Trophoblast cell (in vitro differentiated cells and primary cell): ENCODE measurements at regions not wholly inside any gene's neighbourhood (a gene's known extent, or its start where the extent isn't known, plus 50 kb on each side); places are given as distances from the start of the nearest gene placed in this dataset.

ENCODE experiments used
- DNase-seq, 2 donors: peaks; one replicate each; pipeline ENCODE4 v3.0.0-alpha.2; 2016
- H2AFZ ChIP-seq: 2 replicates; pipeline ENCODE4 v1.6.1; 2013; ENCODE audit warnings: low read length, moderate library complexity, mild to moderate bottlenecking; ENCODE audit not compliant: insufficient read depth, poor library complexity
- H2AK5ac ChIP-seq: 2 replicates; pipeline ENCODE4 v1.6.1; 2013; ENCODE audit warnings: mild to moderate bottlenecking, low read length
- H2BK120ac ChIP-seq: 2 replicates; pipeline ENCODE4 v1.6.1; 2013; ENCODE audit warnings: low read length, mild to moderate bottlenecking, moderate library complexity; ENCODE audit not compliant: insufficient read depth, poor library complexity
- H2BK12ac ChIP-seq: 2 replicates; pipeline ENCODE4 v1.6.1; 2013; ENCODE audit warnings: mild to moderate bottlenecking, low read length, moderate library complexity
- H2BK5ac ChIP-seq: 2 replicates; pipeline ENCODE4 v1.6.1; 2013; ENCODE audit warnings: low read length, low read depth, moderate library complexity, mild to moderate bottlenecking; ENCODE audit not compliant: poor library complexity
- H3K14ac ChIP-seq: 2 replicates; pipeline ENCODE4 v1.6.1; 2013; ENCODE audit warnings: mild to moderate bottlenecking, low read length
- H3K18ac ChIP-seq: 2 replicates; pipeline ENCODE4 v1.6.1; 2013; ENCODE audit warnings: mild to moderate bottlenecking, low read length
- H3K23ac ChIP-seq: 2 replicates; pipeline ENCODE4 v1.6.1; 2013; ENCODE audit warnings: low read length
- H3K27ac ChIP-seq: 2 replicates; pipeline ENCODE4 v1.5.1; 2013; ENCODE audit warnings: low read depth, mild to moderate bottlenecking, inconsistent platforms, low read length, moderate library complexity
- H3K27me3 ChIP-seq: 2 replicates; pipeline ENCODE4 v1.6.1; 2013; ENCODE audit warnings: inconsistent platforms, mild to moderate bottlenecking, low read length, moderate library complexity; ENCODE audit not compliant: insufficient read depth
- H3K36me3 ChIP-seq, 2 experiments: 1 replicate in 1 of 2; 2 replicates in 1 of 2; pipeline ENCODE4 v1.6.1; 2013; ENCODE audit warnings: low read length in 2 of 2, mild to moderate bottlenecking in 2 of 2, moderate library complexity in 1 of 2; ENCODE audit not compliant: insufficient read depth in 2 of 2, control insufficient read depth in 1 of 2
- H3K4ac ChIP-seq: 2 replicates; pipeline ENCODE4 v1.6.1; 2013; ENCODE audit warnings: low read depth, mild to moderate bottlenecking, low read length, moderate library complexity
- H3K4me1 ChIP-seq, 2 experiments: 1 replicate in 1 of 2; 2 replicates in 1 of 2; pipeline ENCODE4 v1.6.1; 2013; ENCODE audit warnings: low read length in 2 of 2, mild to moderate bottlenecking in 2 of 2, moderate library complexity in 1 of 2; ENCODE audit not compliant: insufficient read depth in 2 of 2, control insufficient read depth in 1 of 2
- H3K4me2 ChIP-seq: 2 replicates; pipeline ENCODE4 v1.6.1; 2013; ENCODE audit warnings: inconsistent platforms, mild to moderate bottlenecking, low read length, moderate library complexity
- H3K4me3 ChIP-seq: 2 replicates; pipeline ENCODE4 v1.5.1; 2013; ENCODE audit warnings: mild to moderate bottlenecking, low read depth, low read length, inconsistent platforms
- H3K79me1 ChIP-seq: one replicate; pipeline ENCODE4 v1.6.1; 2013; ENCODE audit warnings: low read length
- H3K79me2 ChIP-seq: 2 replicates; pipeline ENCODE4 v1.6.1; 2013; ENCODE audit warnings: low read length, mild to moderate bottlenecking; ENCODE audit not compliant: control insufficient read depth, insufficient read depth, poor library complexity
- H3K9ac ChIP-seq: 2 replicates; pipeline ENCODE4 v1.6.1; 2013; ENCODE audit warnings: mild to moderate bottlenecking, low read length
- H3K9me3 ChIP-seq: 2 replicates; pipeline ENCODE4 v1.6.1; 2013; ENCODE audit warnings: low read depth, mild to moderate bottlenecking, control low read depth, inconsistent platforms, low read length; ENCODE audit not compliant: insufficient read depth
- H4K12ac ChIP-seq: 2 replicates; pipeline ENCODE4 v1.6.1; 2013; ENCODE audit warnings: low read depth, mild to moderate bottlenecking, low read length, moderate library complexity
- H4K8ac ChIP-seq: 2 replicates; pipeline ENCODE4 v1.6.1; 2013; ENCODE audit warnings: low read depth, mild to moderate bottlenecking, low read length, moderate library complexity
- H4K91ac ChIP-seq: one replicate; pipeline ENCODE4 v1.6.1; 2013; ENCODE audit warnings: low read depth, mild to moderate bottlenecking, low read length, moderate library complexity
- WGBS: extraction: QIAGEN DNeasy Blood & Tissue Kit; methylation state at CpG from one replicate; pipeline ENCODE4 v1.1.7; 2013; ENCODE audit warnings: missing lambda C conversion rate; ENCODE audit not compliant: insufficient read length, insufficient coverage; ENCODE audit errors: extremely low coverage; 5-methylcytosine and 5-hydroxymethylcytosine counted together

GRCh38 chr1:14217384-14217783 lies 381.1 kb upstream of the KAZN start:
- H3K4ac ChIP-seq, result no peak overlapping the region
- H3K18ac ChIP-seq, result no peak overlapping the region
- WGBS, result no CpG with 5 or more reads among the region's 1 CpG
- H3K14ac ChIP-seq, result no peak overlapping the region
- no peak for DNase-seq
- no peak overlapping the region for H3K9ac ChIP-seq
- H3K27ac ChIP-seq, result no peak overlapping the region
- no peak overlapping the region for H2AK5ac ChIP-seq
- H3K36me3 ChIP-seq, result no peaks in the 10 kb centered on the region
- H2AFZ ChIP-seq, result no peak overlapping the region
- H3K27me3 ChIP-seq, result no peaks in the 10 kb centered on the region
- no peak overlapping the region for H2BK5ac ChIP-seq
- no peak overlapping the region for H4K12ac ChIP-seq
- H3K79me2 ChIP-seq, result no peaks in the 10 kb centered on the region
- H3K23ac ChIP-seq, result no peak overlapping the region
- no peak overlapping the region for H4K91ac ChIP-seq
- no peak overlapping the region for H4K8ac ChIP-seq
- no peaks in the 10 kb centered on the region for H3K4me1 ChIP-seq
- no peak overlapping the region for H2BK12ac ChIP-seq
- H3K4me3 ChIP-seq, result no peak overlapping the region
- H3K4me2 ChIP-seq, result no peak overlapping the region
- no peaks in the 10 kb centered on the region for H3K79me1 ChIP-seq
- H3K9me3 ChIP-seq, result no peaks in the 10 kb centered on the region
- H2BK120ac ChIP-seq, result no peak overlapping the region

- Histone ChIP-seq H2BK5ac (no peak overlapping the region), H3K79me2 (no peaks in the 10 kb centered on the region), H2AK5ac (no peak overlapping the region), H3K9ac (no peak overlapping the region), H2AFZ (no peak overlapping the region), H3K4me1 (no peaks in the 10 kb centered on the region), H3K9me3 (no peaks in the 10 kb centered on the region), H3K4me3 (no peak overlapping the region), H3K4me2 (no peak overlapping the region), H4K8ac (no peak overlapping the region), H3K36me3 (no peaks in the 10 kb centered on the region), H4K12ac (no peak overlapping the region), H4K91ac (no peak overlapping the region), H3K27ac (no peak overlapping the region), H2BK12ac (no peak overlapping the region), H3K18ac (no peak overlapping the region), H3K4ac (no peak overlapping the region), H3K14ac (no peak overlapping the region), H3K27me3 (no peaks in the 10 kb centered on the region), H2BK120ac (no peak overlapping the region), H3K23ac (no peak overlapping the region), H3K79me1 (no peaks in the 10 kb centered on the region)
- no peak for DNase-seq
- WGBS, result no CpG with 5 or more reads among the region's 4 CpGs
Observed at GRCh38 chr1:14220324-14220723, 378.2 kb upstream of the KAZN start.

GRCh38 chr1:14220811-14221210 lies 377.7 kb upstream of the KAZN start:
- Histone ChIP-seq H3K4me1 (no peaks in the 10 kb centered on the region), H2BK12ac (no peak overlapping the region), H4K91ac (no peak overlapping the region), H3K27me3 (no peaks in the 10 kb centered on the region), H3K18ac (no peak overlapping the region), H3K27ac (no peak overlapping the region), H2AK5ac (no peak overlapping the region), H3K79me2 (no peaks in the 10 kb centered on the region), H3K4me2 (no peak overlapping the region), H3K14ac (no peak overlapping the region), H3K9ac (no peak overlapping the region), H3K79me1 (no peaks in the 10 kb centered on the region), H2BK120ac (no peak overlapping the region), H3K9me3 (no peaks in the 10 kb centered on the region), H3K23ac (no peak overlapping the region), H3K4me3 (no peak overlapping the region), H3K36me3 (no peaks in the 10 kb centered on the region), H4K8ac (no peak overlapping the region), H3K4ac (no peak overlapping the region), H2AFZ (no peak overlapping the region), H4K12ac (no peak overlapping the region), H2BK5ac (no peak overlapping the region)
- DNase-seq, result peak; percentile 67 to 72
- no CpG with 5 or more reads among the region's 2 CpGs for WGBS

GRCh38 chr1:14222086-14222485 lies 376.4 kb upstream of the KAZN start:
- no peak overlapping the region for H4K91ac ChIP-seq
- H3K9ac ChIP-seq, result no peak overlapping the region
- H2BK120ac ChIP-seq, result no peak overlapping the region
- no peaks in the 10 kb centered on the region for H3K27me3 ChIP-seq
- no peaks in the 10 kb centered on the region for H3K4me1 ChIP-seq
- H2AFZ ChIP-seq, result no peak overlapping the region
- no CpG with 5 or more reads among the region's 6 CpGs for WGBS
- no peak overlapping the region for H3K4ac ChIP-seq
- no peaks in the 10 kb centered on the region for H3K79me2 ChIP-seq
- no peak overlapping the region for H2BK5ac ChIP-seq
- no peak overlapping the region for H2AK5ac ChIP-seq
- no peak for DNase-seq
- H3K79me1 ChIP-seq, result no peaks in the 10 kb centered on the region
- H3K4me2 ChIP-seq, result no peak overlapping the region
- no peak overlapping the region for H4K12ac ChIP-seq
- no peaks in the 10 kb centered on the region for H3K9me3 ChIP-seq
- H3K14ac ChIP-seq, result no peak overlapping the region
- no peak overlapping the region for H2BK12ac ChIP-seq
- H3K18ac ChIP-seq, result no peak overlapping the region
- no peak overlapping the region for H3K4me3 ChIP-seq
- H3K36me3 ChIP-seq, result no peaks in the 10 kb centered on the region
- H4K8ac ChIP-seq, result no peak overlapping the region
- no peak overlapping the region for H3K27ac ChIP-seq
- H3K23ac ChIP-seq, result no peak overlapping the region
